ENCODE measurements at regions not wholly inside any gene's neighbourhood (a gene's known extent, or its start where the extent isn't known, plus 50 kb on each side); places are given as distances from the start of the nearest gene placed in this dataset.

DNA sequence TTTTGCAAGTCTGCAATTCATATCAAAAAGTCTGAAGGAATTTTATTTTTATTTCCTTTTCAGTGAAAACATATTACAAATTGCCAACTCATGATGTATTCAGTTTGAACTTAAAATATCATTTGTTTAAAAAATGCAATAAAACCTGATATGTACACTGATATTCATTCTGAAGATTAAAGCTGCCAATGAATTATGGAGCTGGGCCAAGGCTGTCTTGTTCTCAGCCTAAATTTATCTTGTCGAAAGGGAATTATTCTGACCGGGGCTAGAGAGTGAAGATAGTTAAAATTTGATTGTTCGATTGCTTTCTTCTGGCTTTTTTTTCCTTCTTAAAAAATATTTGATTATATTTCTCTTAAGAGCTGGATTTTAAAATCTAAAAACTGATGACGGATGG, 54.0 kb upstream of the RBFOX1 start:
- Histone ChIP-seq H3K27ac (no peak overlapping the region), H3K36me3 (ENCODE audit: insufficient read depth, low read length) (no peaks in the 10 kb centered on the region), H3K9me3 (ENCODE audit: low read depth, low read length) (no peaks in the 10 kb centered on the region), H3K4me3 (no peak overlapping the region), H3K9ac (ENCODE audit: insufficient read length) (no peak overlapping the region)
- no peak for DNase-seq (ENCODE audit: low read depth, low spot score)
- no peak for TF ChIP-seq EZH2 (IDR thresholded peaks at IDR 0.05)
- TF ChIP-seq POLR2AphosphoS5 (IDR thresholded peaks at IDR 0.05; ENCODE audit: borderline replicate concordance, low read depth, low read length): no peak
- TF ChIP-seq FOXP2 (optimal IDR thresholded peaks at IDR 0.05; ENCODE audit: control extremely low read depth, extremely low read length, insufficient read depth): no peak

DNA sequence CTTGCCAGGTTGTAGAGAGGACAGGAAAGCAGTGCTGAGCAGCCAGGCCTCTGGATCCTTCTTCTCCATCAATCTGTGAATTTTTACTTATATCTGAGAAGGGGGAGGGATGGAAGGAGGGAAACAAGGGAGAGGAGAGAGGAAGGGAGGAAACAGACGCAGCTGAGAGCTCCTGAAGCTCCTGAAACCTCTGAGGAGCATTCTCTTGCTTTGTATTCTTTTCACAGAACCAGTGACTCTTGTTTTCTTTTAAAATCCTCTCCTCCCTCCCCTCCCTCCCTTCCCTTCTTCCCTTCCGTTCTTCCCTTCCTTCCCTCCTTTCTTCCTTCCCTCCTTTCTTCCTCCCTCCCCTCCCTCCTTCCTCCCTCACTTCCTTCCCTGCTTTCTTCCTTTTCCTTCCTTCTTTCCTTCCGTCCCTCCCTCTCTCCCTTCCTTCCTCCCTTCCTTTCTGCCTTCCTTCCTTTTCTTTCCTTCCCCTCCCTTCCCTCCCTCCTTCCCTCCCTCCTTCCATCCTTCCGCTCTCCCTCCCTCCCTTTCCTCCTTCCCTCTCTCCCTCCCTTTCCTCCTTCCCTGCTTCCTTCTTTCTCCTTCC, 60.0 kb upstream of the RBFOX1 start:
- Histone ChIP-seq H3K36me3 (ENCODE audit: insufficient read depth, low read length) (no peaks in the 10 kb centered on the region), H3K9me3 (ENCODE audit: low read depth, low read length) (no peaks in the 10 kb centered on the region), H3K4me3 (no peak overlapping the region), H3K9ac (ENCODE audit: insufficient read length) (no peak overlapping the region), H3K27ac (no peak overlapping the region)
- DNase-seq (ENCODE audit: low read depth, low spot score): no peak
- TF ChIP-seq POLR2AphosphoS5 (IDR thresholded peaks at IDR 0.05; ENCODE audit: borderline replicate concordance, low read depth, low read length) (no peak), EZH2 (IDR thresholded peaks at IDR 0.05) (no peak), FOXP2 (optimal IDR thresholded peaks at IDR 0.05; ENCODE audit: control extremely low read depth, extremely low read length, insufficient read depth) (no peak)

DNA sequence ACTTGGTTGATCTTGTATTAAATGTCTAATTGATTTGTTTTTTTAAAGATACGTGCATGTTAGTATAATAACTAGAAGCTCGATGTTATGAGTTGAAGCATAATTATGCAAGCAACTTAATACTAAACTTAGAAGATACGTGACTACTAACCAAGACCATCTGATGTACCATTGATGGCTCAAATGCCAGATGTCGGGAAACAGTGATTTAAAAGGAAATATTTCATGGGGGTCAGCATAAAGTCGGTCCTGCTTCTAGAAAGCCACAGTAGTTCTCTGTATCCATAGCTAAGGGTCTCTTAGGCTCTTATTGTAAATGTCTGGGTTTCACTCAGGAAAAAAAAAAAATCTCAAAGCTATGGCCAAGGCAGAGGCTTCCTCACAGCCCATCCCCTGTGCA, 61.2 kb upstream of the RBFOX1 start:
- no peak for TF ChIP-seq EZH2 (IDR thresholded peaks at IDR 0.05)
- TF ChIP-seq FOXP2 (optimal IDR thresholded peaks at IDR 0.05; ENCODE audit: control extremely low read depth, extremely low read length, insufficient read depth): no peak
- no peak for TF ChIP-seq POLR2AphosphoS5 (IDR thresholded peaks at IDR 0.05; ENCODE audit: borderline replicate concordance, low read depth, low read length)
- no peak overlapping the region for H3K4me3 ChIP-seq
- H3K9me3 ChIP-seq (ENCODE audit: low read depth, low read length): no peaks in the 10 kb centered on the region
- no peak for DNase-seq (ENCODE audit: low read depth, low spot score)
- H3K27ac ChIP-seq: no peak overlapping the region
- no peak overlapping the region for H3K9ac ChIP-seq (ENCODE audit: insufficient read length)
- no peaks in the 10 kb centered on the region for H3K36me3 ChIP-seq (ENCODE audit: insufficient read depth, low read length)

DNA sequence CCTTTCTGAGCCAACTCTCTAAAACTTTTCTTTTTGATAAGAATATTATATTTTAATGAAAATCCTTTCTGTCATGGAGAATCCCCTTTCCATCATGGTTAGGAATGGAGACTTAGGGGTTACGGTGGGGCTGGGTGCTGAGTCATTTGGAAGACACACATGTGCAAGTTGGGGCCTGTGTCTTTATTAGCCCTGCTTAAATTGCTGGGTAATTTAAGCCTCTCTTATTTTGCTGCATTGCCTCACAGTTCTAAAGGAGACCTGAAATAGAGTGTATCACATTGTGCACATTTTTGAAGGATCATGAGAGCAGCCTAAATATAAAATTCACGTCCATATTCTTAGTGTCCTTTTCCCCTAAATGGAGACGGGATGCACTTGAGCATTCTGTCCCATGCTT, 61.8 kb upstream of the RBFOX1 start:
- Histone ChIP-seq H3K9me3 (ENCODE audit: low read depth, low read length) (no peaks in the 10 kb centered on the region), H3K4me3 (no peak overlapping the region), H3K27ac (no peak overlapping the region), H3K9ac (ENCODE audit: insufficient read length) (no peak overlapping the region), H3K36me3 (ENCODE audit: insufficient read depth, low read length) (no peaks in the 10 kb centered on the region)
- no peak for DNase-seq (ENCODE audit: low read depth, low spot score)
- TF ChIP-seq FOXP2 (optimal IDR thresholded peaks at IDR 0.05; ENCODE audit: control extremely low read depth, extremely low read length, insufficient read depth) (no peak), POLR2AphosphoS5 (IDR thresholded peaks at IDR 0.05; ENCODE audit: borderline replicate concordance, low read depth, low read length) (no peak)

DNA sequence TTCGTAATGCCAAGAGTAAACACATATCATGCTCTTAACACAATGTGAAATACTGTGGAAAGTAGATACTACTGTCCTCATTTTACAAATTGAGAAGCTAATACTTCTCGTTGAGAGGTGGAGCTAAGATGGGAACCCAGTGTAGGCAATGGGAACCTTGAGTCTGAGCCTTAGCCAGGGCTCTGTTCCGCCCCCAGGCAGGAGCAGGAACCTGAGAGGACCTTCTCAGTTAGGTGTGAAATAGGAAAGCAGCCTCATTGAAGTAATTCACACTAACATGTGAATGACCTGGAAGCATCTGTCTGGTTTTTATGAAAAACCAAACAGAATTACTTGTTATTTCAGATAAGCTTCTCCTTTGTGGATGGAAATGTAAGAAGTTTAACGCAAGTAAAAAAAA, 62.6 kb upstream of the RBFOX1 start:
- no peak overlapping the region for H3K27ac ChIP-seq
- DNase-seq (ENCODE audit: low read depth, low spot score): no peak
- TF ChIP-seq FOXP2 (optimal IDR thresholded peaks at IDR 0.05; ENCODE audit: control extremely low read depth, extremely low read length, insufficient read depth): no peak
- TF ChIP-seq POLR2AphosphoS5 (IDR thresholded peaks at IDR 0.05; ENCODE audit: borderline replicate concordance, low read depth, low read length): no peak
- no peak for TF ChIP-seq EZH2 (IDR thresholded peaks at IDR 0.05)
- no peak overlapping the region for H3K4me3 ChIP-seq
- no peak overlapping the region for H3K9ac ChIP-seq (ENCODE audit: insufficient read length)
- H3K9me3 ChIP-seq (ENCODE audit: low read depth, low read length): no peaks in the 10 kb centered on the region
- H3K36me3 ChIP-seq (ENCODE audit: insufficient read depth, low read length): no peaks in the 10 kb centered on the region

DNA sequence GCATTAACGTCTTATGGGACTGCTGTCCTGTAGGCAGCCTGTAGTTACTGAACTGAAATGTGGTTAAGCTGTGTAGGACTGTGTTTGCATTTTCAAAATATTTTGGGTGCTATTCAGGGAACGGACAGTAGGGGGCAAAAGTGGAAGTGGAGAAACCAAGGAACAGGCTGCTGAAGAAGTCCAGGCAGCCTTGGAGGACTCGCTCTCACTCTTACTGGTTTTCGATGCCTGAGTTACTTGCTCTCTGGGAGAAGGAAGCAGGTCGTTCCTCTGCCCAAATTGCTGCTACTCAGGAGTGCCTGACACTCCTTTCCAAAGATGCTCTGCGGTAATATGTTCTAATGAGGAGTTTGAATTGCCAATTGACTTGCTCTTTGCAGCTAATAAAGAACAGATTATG, 64.5 kb upstream of the RBFOX1 start:
- no peak for DNase-seq (ENCODE audit: low read depth, low spot score)
- Histone ChIP-seq H3K4me3 (no peak overlapping the region), H3K27ac (no peak overlapping the region), H3K36me3 (ENCODE audit: insufficient read depth, low read length) (no peaks in the 10 kb centered on the region), H3K9ac (ENCODE audit: insufficient read length) (no peak overlapping the region), H3K9me3 (ENCODE audit: low read depth, low read length) (no peaks in the 10 kb centered on the region)
- TF ChIP-seq POLR2AphosphoS5 (IDR thresholded peaks at IDR 0.05; ENCODE audit: borderline replicate concordance, low read depth, low read length): no peak
- no peak for TF ChIP-seq FOXP2 (optimal IDR thresholded peaks at IDR 0.05; ENCODE audit: control extremely low read depth, extremely low read length, insufficient read depth)
- no peak for TF ChIP-seq EZH2 (IDR thresholded peaks at IDR 0.05)

DNA sequence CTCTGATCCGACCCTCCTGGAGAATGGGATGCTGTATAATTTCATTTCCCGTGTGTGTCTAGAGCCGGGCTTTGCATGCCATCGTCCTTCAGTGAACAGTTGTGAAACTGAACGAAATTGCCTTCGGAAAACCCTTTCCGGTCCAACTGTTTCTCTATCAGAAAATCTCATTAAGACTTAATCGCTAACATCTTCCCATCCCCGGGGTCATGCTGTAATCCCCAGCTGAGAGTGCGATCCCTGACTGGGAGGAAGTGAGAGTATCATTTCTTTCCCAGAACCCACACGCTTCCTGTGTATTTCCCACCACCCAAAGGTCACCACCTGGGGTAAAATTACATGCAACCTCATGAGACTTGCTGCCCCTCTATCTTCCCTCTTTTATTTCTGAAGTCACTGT, 75.6 kb upstream of the RBFOX1 start:
- no peaks in the 10 kb centered on the region for H3K9me3 ChIP-seq (ENCODE audit: low read depth, low read length)
- TF ChIP-seq FOXP2 (optimal IDR thresholded peaks at IDR 0.05; ENCODE audit: control extremely low read depth, extremely low read length, insufficient read depth) (no peak), EZH2 (IDR thresholded peaks at IDR 0.05) (no peak), POLR2AphosphoS5 (IDR thresholded peaks at IDR 0.05; ENCODE audit: borderline replicate concordance, low read depth, low read length) (no peak)
- no peak overlapping the region for H3K27ac ChIP-seq
- no peak for DNase-seq (ENCODE audit: low read depth, low spot score)
- no peaks in the 10 kb centered on the region for H3K36me3 ChIP-seq (ENCODE audit: insufficient read depth, low read length)
- H3K4me3 ChIP-seq: no peak overlapping the region
- no peak overlapping the region for H3K9ac ChIP-seq (ENCODE audit: insufficient read length)

DNA sequence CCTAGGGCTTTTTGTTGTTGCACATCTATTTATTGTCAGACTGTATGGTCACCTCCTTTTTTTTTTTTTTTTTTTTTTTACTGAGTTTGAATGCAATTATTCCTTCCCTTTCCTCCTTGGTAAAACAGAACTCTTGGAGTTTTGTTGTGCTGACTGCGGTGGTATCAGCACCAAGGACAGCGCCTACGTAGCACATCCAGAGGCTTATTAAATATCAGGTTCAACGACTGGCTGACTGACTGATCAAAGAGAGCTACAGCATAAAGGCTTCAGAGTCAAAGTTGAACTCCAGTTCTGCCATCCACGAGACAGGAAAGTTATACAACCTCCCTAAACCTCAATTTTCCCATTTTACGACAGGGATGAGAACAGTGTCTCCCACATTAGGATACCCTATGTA, 86.1 kb upstream of the RBFOX1 start:
- Histone ChIP-seq H3K27ac (no peak overlapping the region), H3K9me3 (ENCODE audit: low read depth, low read length) (no peaks in the 10 kb centered on the region), H3K36me3 (ENCODE audit: insufficient read depth, low read length) (no peaks in the 10 kb centered on the region), H3K4me3 (no peak overlapping the region), H3K9ac (ENCODE audit: insufficient read length) (no peak overlapping the region)
- TF ChIP-seq FOXP2 (optimal IDR thresholded peaks at IDR 0.05; ENCODE audit: control extremely low read depth, extremely low read length, insufficient read depth) (no peak), EZH2 (IDR thresholded peaks at IDR 0.05) (no peak), POLR2AphosphoS5 (IDR thresholded peaks at IDR 0.05; ENCODE audit: borderline replicate concordance, low read depth, low read length) (no peak)
- no peak for DNase-seq (ENCODE audit: low read depth, low spot score)

DNA sequence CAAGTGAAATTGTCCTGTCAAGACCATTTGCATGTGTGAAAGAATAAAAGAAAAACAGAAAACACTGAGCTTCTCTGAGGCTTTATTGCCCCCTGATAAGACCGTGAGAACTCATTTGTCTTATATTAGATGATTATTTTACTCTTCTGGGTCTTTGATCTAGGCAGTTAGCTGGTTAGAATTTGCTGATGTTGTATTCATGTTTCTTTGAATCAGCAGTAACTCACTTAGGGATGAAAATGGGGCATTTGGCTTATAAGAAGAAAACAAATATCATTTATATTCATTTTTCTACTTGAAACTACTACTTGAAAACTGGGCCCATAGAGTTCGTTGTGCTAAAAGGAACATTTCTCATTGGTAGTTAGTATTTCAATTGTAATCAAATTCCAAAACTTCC, 93.1 kb upstream of the RBFOX1 start:
- no peak for DNase-seq (ENCODE audit: low read depth, low spot score)
- no peaks in the 10 kb centered on the region for H3K9me3 ChIP-seq (ENCODE audit: low read depth, low read length)
- H3K27ac ChIP-seq: no peak overlapping the region
- no peak overlapping the region for H3K4me3 ChIP-seq
- no peaks in the 10 kb centered on the region for H3K36me3 ChIP-seq (ENCODE audit: insufficient read depth, low read length)
- TF ChIP-seq POLR2AphosphoS5 (IDR thresholded peaks at IDR 0.05; ENCODE audit: borderline replicate concordance, low read depth, low read length) (no peak), FOXP2 (optimal IDR thresholded peaks at IDR 0.05; ENCODE audit: control extremely low read depth, extremely low read length, insufficient read depth) (no peak), EZH2 (IDR thresholded peaks at IDR 0.05) (no peak)
- no peak overlapping the region for H3K9ac ChIP-seq (ENCODE audit: insufficient read length)

All from SK-N-MC (cell line).